GM18511 (cell line): ENCODE measurements at regions not wholly inside any gene's neighbourhood (a gene's known extent, or its start where the extent isn't known, plus 50 kb on each side); places are given as distances from the start of the nearest gene placed in this dataset.
"Not testable (repeated sequence)": the region's sequence is repeated elsewhere in the genome, so short reads cannot be mapped to it uniquely, and the experiment has no call there.

Source experiments
- ATAC-seq: cut with Tn5 transposase; IDR thresholded peaks from one replicate; pipeline ENCODE4 v1.9.1; 2021; ENCODE audit warnings: mild to moderate bottlenecking, moderate library complexity; ENCODE audit not compliant: unreplicated experiment

DNA sequence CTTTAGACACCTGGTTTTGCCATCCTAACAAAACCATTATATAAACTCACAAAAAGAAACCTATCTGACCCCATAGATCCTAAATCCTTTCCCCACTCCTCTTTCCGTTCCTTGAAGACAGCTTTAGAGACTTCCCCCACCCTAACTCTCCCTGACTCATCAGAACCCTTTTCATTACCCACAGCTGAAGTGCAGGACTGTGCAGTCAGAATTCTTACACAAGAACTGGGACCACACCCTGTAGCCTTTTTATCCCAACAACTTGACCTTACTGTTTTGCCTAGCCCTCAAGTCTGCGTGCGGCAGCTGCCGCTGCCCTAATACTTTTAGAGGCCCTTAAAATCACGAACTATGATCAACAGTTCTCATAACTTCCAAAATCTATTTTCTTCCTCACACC is 254.9 kb upstream of the GULP1 start:
- ATAC-seq = not testable (repeated sequence)

- ATAC-seq = no peak
Measured at GRCh38 chr2:188039307-188039706, 252.4 kb upstream of the GULP1 start.

GRCh38 chr2:188042412-188042811 is 249.3 kb upstream of the GULP1 start:
- no peak for ATAC-seq

- ATAC-seq = no peak
Measured at GRCh38 chr2:188045016-188045415, 246.7 kb upstream of the GULP1 start.

DNA sequence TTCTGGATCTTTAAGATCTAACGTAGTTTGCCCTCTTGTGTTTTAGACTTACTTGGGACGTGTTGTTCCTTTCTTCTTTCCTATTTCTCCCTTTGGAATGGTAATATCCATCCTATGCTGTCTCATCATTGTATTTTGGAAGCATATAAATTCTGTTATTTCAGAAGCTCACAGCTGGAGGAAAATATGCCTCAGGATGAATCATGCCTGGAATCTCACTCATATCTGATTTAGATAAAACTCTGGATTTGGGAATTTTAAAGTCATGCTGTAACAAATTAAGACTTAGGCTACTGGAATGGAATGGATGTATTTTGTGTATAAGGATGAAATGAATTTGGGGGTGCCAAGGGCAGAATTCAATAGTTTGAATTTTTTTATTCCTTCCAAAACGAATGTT is 245.2 kb upstream of the GULP1 start:
- no peak for ATAC-seq

DNA sequence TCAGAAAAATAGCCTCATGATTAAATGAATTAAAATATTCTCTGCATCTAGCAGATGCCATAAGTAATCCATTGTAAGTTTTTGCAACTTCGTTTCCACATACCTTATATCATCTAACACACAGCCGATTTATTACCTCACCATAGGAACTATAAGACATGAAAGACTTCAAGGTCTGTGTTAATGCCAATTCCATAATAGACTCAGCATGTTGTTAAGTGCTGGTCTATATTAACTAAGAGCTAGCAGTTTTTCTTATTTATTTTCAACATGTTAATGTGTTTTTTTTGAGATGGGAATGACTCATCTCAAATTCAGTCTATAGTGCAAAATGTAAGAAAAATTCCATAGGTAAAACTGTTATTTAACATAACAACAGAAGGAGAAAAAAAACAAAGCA is 243.9 kb upstream of the GULP1 start:
- no peak for ATAC-seq

DNA sequence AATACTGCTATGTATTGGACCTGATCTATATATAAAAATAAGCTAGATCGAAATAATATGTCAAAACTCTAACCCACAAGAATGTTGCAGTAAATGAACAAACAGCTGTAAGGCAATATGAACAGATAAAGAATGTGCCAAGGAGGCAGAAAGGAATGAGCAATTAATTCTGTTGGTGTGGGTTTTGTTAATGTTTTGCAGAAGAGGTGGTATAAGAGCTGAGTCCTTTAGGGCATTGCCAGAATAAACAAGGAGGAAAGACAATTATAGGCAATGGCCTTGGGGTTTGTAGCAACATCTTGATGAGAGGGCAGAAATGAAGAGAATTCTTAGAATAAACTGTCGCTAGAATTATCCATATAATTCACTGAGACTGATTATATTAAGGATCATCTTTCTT is 240.9 kb upstream of the GULP1 start:
- ATAC-seq = no peak

DNA sequence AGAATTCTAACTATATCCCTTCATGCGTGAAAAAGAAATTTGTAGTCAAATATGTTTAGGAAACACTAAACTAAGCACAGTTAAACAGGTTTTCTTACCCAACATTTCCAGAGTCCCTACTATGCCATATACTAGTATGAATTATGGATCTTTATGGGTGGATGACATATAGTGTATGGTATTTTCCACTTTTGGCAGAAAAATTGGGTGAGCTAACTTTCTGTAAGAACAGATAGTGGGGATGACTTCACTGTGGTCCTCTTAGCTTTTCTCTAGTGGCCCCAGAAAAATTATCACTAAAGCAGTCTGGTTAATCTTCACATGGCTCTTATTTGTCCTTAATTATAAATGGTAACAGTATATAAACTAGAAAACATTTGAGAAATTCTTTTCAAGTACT is 240.0 kb upstream of the GULP1 start:
- no peak for ATAC-seq

DNA sequence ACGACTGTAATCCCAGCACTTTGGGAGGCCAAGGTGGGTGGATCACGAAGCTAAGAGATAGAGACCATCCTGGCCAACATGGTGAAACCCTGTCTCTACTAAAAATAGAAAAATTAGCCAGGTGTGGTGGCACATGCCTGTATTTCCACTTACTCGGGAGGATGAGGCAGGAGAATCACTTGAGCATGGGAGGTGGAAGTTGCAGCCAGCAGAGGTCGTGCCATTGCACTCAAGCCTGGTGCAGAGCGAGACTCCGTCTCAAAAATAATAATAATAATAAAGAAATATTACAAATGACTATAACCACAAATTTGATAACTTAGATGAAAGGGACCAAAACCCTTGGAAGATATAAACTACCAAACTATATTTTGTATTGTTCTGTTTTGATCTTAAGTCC is 226.3 kb upstream of the GULP1 start:
- ATAC-seq = no peak

DNA sequence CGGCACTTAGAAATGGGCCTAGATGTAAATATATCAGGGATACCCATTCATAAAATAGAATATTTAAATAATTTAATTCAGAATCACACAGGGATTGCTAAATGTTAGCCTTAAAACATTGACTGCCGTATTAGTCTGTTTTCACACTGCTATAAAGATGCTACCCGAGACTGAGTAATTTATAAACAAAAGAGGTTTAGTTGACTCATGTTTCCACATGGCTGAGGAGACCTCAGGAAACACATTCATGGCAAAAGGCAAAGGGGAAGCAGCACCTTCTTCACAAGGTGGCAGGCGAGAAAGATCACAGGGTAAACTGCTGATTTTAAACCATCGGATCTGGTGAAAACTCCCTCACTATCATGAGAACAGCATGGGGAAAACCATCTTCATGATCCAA is 223.6 kb upstream of the GULP1 start:
- ATAC-seq = no peak

DNA sequence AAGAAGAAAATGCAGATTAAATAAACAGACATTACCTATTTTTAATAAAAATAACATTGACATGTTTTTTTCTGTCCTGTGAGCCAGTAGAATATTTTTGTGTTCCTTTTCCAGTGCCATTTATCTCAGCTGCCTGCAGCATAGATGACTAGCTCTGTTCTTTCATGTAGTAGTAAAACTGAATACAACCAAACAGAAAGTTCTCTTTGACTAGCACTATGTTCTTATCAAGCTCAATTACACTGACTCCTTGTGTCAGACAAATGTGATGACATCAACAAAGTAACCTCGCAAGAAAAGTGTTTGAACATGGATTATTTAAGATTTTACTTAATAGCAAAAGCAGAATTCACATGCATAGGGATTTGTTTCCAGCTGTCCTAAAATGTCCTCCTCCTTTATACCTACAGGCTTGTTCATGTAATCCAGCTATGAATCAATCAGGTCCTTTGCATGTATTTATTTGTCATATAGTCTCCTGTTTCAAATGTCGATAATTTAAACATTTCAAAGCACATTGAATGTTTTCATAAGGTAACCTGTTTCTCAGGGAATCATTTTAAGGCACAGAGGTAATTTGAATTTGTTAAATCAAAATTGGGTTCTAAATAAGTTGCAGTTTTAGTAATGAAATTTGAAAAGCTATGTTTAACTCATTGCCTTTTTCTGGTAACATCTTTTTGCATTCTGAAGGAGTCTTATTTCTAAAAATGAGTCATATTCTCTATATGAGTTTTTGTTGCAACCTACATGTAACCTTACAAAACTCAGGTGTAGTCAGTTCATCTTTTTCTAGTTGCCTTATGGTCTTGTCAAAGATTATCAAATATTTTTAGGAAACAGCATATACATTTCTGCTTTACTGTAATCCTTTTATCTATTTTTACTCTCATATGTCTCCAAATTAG is 215.3 kb upstream of the GULP1 start:
- peak; percentile 73 for ATAC-seq

- no peak for ATAC-seq
Measured at GRCh38 chr2:188077757-188078156, 213.9 kb upstream of the GULP1 start.

GRCh38 chr2:188078534-188078933 is 213.1 kb upstream of the GULP1 start:
- ATAC-seq = no peak

DNA sequence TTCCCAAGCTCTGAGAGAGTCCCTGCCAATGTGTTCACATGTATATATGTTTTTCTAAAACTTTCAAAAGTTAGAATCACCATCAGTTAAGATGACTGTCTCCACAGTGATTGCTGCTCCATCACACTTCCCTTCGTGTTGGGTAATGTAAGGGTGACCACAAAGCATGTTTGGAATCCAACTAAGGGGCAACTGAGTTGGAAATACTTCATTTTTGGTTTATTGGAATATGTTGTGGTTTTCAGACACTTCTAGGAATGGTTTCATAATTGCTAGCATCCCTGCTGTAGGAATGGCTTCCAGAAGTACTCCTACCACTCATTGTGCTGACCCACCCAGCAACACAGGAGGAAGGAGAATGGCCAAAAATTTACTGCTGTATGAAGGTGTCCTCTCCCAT is 212.5 kb upstream of the GULP1 start:
- no peak for ATAC-seq

DNA sequence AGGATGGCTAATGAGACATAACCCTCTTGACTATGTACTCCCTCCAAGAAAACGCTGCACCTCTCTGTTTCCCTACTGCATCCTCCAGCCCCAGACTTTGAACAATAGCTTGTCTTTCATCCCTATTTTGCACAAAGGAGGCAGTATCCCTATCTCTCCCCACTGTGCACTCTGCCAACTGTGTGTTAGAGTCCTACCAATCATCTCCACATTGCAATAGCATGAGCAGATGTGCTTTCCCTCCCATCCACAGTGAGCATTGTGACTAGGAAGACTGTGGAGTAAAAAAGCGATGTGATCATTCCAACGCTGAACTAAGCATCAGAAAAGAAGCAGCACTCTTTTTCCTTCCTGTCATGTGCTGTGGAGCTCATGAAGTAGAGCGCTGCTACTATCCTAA is 206.3 kb upstream of the GULP1 start:
- no peak for ATAC-seq

- no peak for ATAC-seq
Measured at GRCh38 chr2:188089901-188090300, 201.8 kb upstream of the GULP1 start.

GRCh38 chr2:188091220-188091619 is 200.5 kb upstream of the GULP1 start:
- ATAC-seq = no peak

DNA sequence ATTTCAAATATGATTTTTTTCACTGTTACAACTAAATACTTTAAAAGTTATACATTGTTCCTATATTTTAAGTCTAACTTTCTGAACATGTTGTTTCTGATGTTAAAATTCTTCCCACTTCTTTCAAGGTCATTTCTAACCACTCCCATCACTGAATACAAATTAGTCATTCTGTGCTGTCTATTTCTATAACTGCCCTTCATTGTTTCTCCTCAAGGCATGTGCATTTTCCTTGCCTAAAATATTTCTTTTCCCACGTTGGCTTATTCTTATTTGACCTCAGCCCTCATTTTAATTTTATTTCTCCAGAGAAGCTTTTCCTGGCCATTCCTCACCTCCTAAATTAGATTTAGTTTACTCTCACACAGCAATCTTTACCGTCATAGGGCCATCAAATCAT is 198.9 kb upstream of the GULP1 start:
- ATAC-seq = no peak

DNA sequence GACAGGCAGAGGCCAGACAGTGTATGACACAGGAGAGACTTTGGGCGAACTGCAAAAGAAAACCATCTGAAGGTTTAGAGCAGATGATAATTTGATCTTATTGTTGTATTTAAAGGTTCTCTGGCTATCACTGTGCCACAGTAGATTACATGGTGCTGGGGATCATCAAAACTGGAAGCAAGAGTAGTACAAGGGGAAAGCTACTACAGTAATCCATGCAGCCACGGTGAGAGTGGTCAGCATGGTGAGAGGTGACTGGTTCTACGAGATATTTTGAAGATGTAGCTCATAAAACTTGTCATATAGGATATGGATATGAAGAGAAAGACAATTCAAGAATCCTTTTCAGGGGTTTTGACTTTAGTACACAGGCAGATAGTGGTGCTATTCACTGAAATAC is 194.8 kb upstream of the GULP1 start:
- ATAC-seq = no peak

DNA sequence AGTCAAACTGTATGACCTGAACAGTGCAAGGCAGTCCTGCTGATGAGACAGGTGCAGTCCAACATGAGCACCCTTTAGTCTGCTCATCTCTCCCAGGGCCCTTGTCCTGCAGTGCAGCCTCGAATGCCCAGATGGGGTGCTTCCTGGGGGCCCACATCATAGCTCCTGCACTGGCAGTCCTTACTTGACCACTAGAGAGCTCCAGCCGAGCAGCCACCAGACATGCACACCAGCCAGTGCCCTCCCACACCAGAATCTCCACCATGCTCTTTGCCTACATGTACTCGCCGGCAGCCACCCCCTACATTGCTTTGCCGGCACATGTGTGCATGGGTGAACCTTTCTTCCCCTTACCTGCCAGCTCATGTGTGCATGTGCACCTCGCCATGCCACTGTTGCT is 188.8 kb upstream of the GULP1 start:
- ATAC-seq = no peak

DNA sequence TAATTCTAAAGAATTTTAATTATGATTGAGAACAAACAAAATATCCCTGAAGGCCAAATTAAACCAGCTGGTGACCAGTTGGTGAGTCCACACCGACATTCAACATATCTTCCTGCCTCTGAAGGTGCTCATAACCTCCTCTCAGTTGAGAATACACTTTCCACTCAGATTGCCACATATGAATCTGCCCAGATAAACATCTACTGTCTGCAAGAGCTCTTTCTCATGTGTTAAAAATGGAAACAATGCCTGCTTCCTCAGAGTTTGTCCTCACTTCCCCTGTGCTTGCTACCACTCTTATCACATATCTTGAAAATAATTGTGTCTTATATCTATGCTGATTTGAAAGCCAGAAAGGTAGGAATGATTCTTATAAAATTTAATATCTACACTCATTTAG is 177.7 kb upstream of the GULP1 start:
- no peak for ATAC-seq

DNA sequence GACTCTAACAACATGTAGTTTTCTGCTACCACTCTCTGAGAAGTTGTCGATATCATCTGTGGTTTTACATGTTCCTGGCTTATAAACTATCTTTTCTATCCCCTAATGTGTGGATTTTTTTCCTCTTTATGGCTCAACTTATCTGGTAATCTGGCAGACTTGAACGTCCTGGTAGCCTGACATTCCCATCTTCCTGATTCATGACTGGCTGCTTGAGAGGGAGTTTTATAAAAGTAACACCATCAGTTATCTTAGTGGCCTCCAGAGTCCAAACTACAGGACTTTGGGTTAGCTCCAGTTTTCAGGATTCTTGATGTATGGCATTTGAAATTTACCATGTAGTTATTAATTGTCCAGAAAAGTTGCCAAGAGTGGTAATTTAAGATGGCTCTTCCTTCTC is 174.0 kb upstream of the GULP1 start:
- no peak for ATAC-seq

- no peak for ATAC-seq
Measured at GRCh38 chr2:188118431-188118830, 173.2 kb upstream of the GULP1 start.
